HEK293 (cell line): ENCODE measurements at regions not wholly inside any gene's neighbourhood (a gene's known extent, or its start where the extent isn't known, plus 50 kb on each side); places are given as distances from the start of the nearest gene placed in this dataset.

Experiments used
- CTCF ChIP-seq: fragments of 450-650 bp; formaldehyde crosslinking; IDR thresholded peaks from 2 replicates; pipeline ENCODE4 v1.5.1; 2016; ENCODE audit warnings: missing biosample characterization, missing genetic modification characterization
- MYNN ChIP-seq: fragments of 450-650 bp; formaldehyde crosslinking; IDR thresholded peaks from 2 replicates; pipeline ENCODE4 v1.5.1; 2016; ENCODE audit warnings: missing biosample characterization, missing genetic modification characterization, borderline replicate concordance
- SP2 ChIP-seq: fragments of 450-650 bp; formaldehyde crosslinking; IDR thresholded peaks from 2 replicates; pipeline ENCODE4 v1.5.1; 2016; ENCODE audit warnings: missing biosample characterization, missing genetic modification characterization
- TCF7L2 ChIP-seq: IDR thresholded peaks from 2 replicates; pipeline ENCODE4 v1.6.1; 2011; ENCODE audit warnings: low read depth, mild to moderate bottlenecking, inconsistent platforms, low read length, moderate library complexity, borderline replicate concordance
- ZBTB20 ChIP-seq: fragments of 450-650 bp; formaldehyde crosslinking; IDR thresholded peaks from 2 replicates; pipeline ENCODE4 v1.5.1; 2016; ENCODE audit warnings: missing biosample characterization, missing genetic modification characterization
- ZNF140 ChIP-seq: fragments of 450-650 bp; formaldehyde crosslinking; IDR thresholded peaks from 2 replicates; pipeline ENCODE4 v1.5.1; 2016; ENCODE audit warnings: missing biosample characterization, missing genetic modification characterization
- ZNF24 ChIP-seq: fragments of 450-650 bp; formaldehyde crosslinking; IDR thresholded peaks from 2 replicates; pipeline ENCODE4 v1.5.1; 2016; ENCODE audit warnings: missing biosample characterization, missing genetic modification characterization
- ZNF548 ChIP-seq: fragments of 450-650 bp; formaldehyde crosslinking; IDR thresholded peaks from 2 replicates; pipeline ENCODE4 v1.5.1; 2016; ENCODE audit warnings: missing biosample characterization, missing genetic modification characterization
- TF ChIP-seq, protein P1 (sequence below): fragments of 450-650 bp; formaldehyde crosslinking; IDR thresholded peaks from 2 replicates; pipeline ENCODE4 v1.5.1; 2016; ENCODE audit warnings: missing biosample characterization, missing genetic modification characterization

DNA sequence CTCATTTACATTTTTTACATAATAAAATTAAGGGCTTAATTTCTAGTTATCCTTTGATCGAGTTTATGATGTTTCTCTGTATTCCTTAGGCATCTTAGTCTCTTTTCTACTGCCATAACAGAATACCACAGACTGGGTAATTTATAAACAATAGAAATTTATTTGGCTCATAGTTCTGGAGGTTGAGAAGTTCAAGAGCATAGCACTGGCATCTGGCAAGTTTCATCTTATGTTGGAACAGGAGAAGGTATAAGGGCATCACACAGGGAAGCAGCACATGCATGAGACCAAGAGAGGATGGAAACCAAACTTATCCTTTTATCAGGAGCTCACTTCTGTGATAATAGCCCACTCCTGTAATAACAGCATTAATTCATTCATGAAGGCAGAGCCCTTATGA lies 284.9 kb upstream of the COX7C start:
- TF ChIP-seq, protein P1, sequence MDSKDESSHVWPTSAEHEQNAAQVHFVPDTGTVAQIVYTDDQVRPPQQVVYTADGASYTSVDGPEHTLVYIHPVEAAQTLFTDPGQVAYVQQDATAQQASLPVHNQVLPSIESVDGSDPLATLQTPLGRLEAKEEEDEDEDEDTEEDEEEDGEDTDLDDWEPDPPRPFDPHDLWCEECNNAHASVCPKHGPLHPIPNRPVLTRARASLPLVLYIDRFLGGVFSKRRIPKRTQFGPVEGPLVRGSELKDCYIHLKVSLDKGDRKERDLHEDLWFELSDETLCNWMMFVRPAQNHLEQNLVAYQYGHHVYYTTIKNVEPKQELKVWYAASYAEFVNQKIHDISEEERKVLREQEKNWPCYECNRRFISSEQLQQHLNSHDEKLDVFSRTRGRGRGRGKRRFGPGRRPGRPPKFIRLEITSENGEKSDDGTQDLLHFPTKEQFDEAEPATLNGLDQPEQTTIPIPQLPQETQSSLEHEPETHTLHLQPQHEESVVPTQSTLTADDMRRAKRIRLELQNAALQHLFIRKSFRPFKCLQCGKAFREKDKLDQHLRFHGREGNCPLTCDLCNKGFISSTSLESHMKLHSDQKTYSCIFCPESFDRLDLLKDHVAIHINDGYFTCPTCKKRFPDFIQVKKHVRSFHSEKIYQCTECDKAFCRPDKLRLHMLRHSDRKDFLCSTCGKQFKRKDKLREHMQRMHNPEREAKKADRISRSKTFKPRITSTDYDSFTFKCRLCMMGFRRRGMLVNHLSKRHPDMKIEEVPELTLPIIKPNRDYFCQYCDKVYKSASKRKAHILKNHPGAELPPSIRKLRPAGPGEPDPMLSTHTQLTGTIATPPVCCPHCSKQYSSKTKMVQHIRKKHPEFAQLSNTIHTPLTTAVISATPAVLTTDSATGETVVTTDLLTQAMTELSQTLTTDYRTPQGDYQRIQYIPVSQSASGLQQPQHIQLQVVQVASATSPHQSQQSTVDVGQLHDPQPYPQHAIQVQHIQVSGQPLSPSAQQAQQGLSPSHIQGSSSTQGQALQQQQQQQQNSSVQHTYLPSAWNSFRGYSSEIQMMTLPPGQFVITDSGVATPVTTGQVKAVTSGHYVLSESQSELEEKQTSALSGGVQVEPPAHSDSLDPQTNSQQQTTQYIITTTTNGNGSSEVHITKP (tag by site-specific recombination) = no peak
- TF ChIP-seq CTCF (tag by site-specific recombination) = no peak
- no peak for TF ChIP-seq ZNF140 (tag by site-specific recombination)
- no peak for TF ChIP-seq TCF7L2
- TF ChIP-seq ZBTB20 (tag by site-specific recombination) = no peak
- TF ChIP-seq MYNN (tag by site-specific recombination) = no peak
- TF ChIP-seq ZNF24 = no peak
- TF ChIP-seq SP2 (tag by site-specific recombination) = no peak
- no peak for TF ChIP-seq ZNF548 (tag by site-specific recombination)
